CD14-positive monocyte (primary cell): ENCODE measurements at regions not wholly inside any gene's neighbourhood (a gene's known extent, or its start where the extent isn't known, plus 50 kb on each side); places are given as distances from the start of the nearest gene placed in this dataset.
"Not testable (repeated sequence)": the region's sequence is repeated elsewhere in the genome, so short reads cannot be mapped to it uniquely, and the experiment has no call there.

Experiments used
- DNase-seq, 3 donors: peaks; one replicate each; pipeline ENCODE4 v3.0.0-alpha.2; 2011 to 2022
- H2AFZ ChIP-seq: 2 replicates; pipeline ENCODE4 v1.6.0; 2012; ENCODE audit warnings: mild to moderate bottlenecking, low read depth, low read length, inconsistent platforms; ENCODE audit not compliant: insufficient read depth, poor library complexity, severe bottlenecking
- H3K27ac ChIP-seq, 2 donors: 1 replicate in 1 of 2; 2 replicates in 1 of 2; pipeline ENCODE4 v1.5.1; 2012 to 2013; ENCODE audit warnings: low read length in 2 of 2, control low read depth in 1 of 2, inconsistent platforms in 1 of 2, low read depth in 1 of 2, mild to moderate bottlenecking in 1 of 2
- H3K27me3 ChIP-seq, 2 donors: one replicate each; pipeline versions ENCODE4 v1.6.0 to v1.6.1; 2011 to 2013; ENCODE audit warnings: low read length in 2 of 2; ENCODE audit not compliant: control insufficient read depth in 2 of 2, insufficient read depth in 2 of 2
- H3K36me3 ChIP-seq, 2 donors: replicated peaks in 1 of 2; 1 replicate in 1 of 2; 2 replicates in 1 of 2; pipeline versions ENCODE4 v1.5.1 to v1.6.1; 2012 to 2013; ENCODE audit warnings: low read length in 2 of 2, control low read depth in 1 of 2, inconsistent platforms in 1 of 2, mild to moderate bottlenecking in 1 of 2; ENCODE audit not compliant: insufficient read depth in 2 of 2, control insufficient read depth in 1 of 2
- H3K4me1 ChIP-seq, 2 donors: 1 replicate in 1 of 2; 2 replicates in 1 of 2; pipeline versions ENCODE4 v1.5.1 to v1.6.1; 2012 to 2013; ENCODE audit warnings: low read length in 2 of 2, control low read depth in 1 of 2, inconsistent platforms in 1 of 2, mild to moderate bottlenecking in 1 of 2, moderate library complexity in 1 of 2; ENCODE audit not compliant: insufficient read depth in 2 of 2, control insufficient read depth in 1 of 2
- H3K4me2 ChIP-seq: replicated peaks from 2 replicates; pipeline ENCODE3; 2012; ENCODE audit warnings: low read length, moderate library complexity, mild to moderate bottlenecking; ENCODE audit not compliant: poor library complexity, severe bottlenecking; ENCODE audit errors: extremely low read depth
- H3K4me3 ChIP-seq, 3 experiments: fragments of 200-600 bp in 1 of 3; sonication (generic) in 1 of 3; replicated peaks in 1 of 3; 1 replicate in 2 of 3; 2 replicates in 1 of 3; pipeline ENCODE4 v1.5.1; 2011 to 2013; ENCODE audit warnings: low read length in 3 of 3, mild to moderate bottlenecking in 3 of 3, control low read depth in 2 of 3, low read depth in 2 of 3, inconsistent platforms in 1 of 3, moderate library complexity in 1 of 3
- H3K79me2 ChIP-seq: 2 replicates; pipeline ENCODE4 v1.6.0; 2012; ENCODE audit warnings: mild to moderate bottlenecking, control low read depth, inconsistent platforms, low read length, moderate library complexity; ENCODE audit not compliant: insufficient read depth
- H3K9ac ChIP-seq: 2 replicates; pipeline ENCODE4 v1.6.0; 2017; ENCODE audit warnings: low read length, mild to moderate bottlenecking; ENCODE audit not compliant: insufficient read depth, poor library complexity, severe bottlenecking
- H3K9me3 ChIP-seq, 2 donors: replicated peaks in 1 of 2; 1 replicate in 1 of 2; 2 replicates in 1 of 2; pipeline versions ENCODE4 v1.5.1 to v1.6.1; 2012 to 2013; ENCODE audit warnings: low read length in 2 of 2, control low read depth in 1 of 2; ENCODE audit not compliant: control insufficient read depth in 1 of 2, insufficient read depth in 1 of 2
- H4K20me1 ChIP-seq: 2 replicates; pipeline ENCODE4 v1.6.0; 2012; ENCODE audit warnings: mild to moderate bottlenecking, low read length, control low read depth, moderate library complexity; ENCODE audit not compliant: insufficient read depth
- H3K27ac Mint-ChIP-seq, 7 donors: one replicate each; pipeline ENCODE4 v1.8.0; 2020; ENCODE audit warnings: mild to moderate bottlenecking in 7 of 7, mixed read lengths in 7 of 7, moderate library complexity in 6 of 7, inconsistent platforms in 2 of 7
- H3K27me3 Mint-ChIP-seq, 3 donors: one replicate each; pipeline ENCODE4 v1.8.0; 2021 to 2022; ENCODE audit warnings: low read depth in 3 of 3, mild to moderate bottlenecking in 3 of 3, mixed read lengths in 3 of 3, moderate library complexity in 3 of 3, inconsistent platforms in 1 of 3
- H3K36me3 Mint-ChIP-seq, 2 donors: one replicate each; pipeline ENCODE4 v1.8.0; 2020; ENCODE audit warnings: mixed read lengths in 2 of 2, inconsistent platforms in 1 of 2, mild to moderate bottlenecking in 1 of 2
- H3K4me1 Mint-ChIP-seq: one replicate; pipeline ENCODE4 v1.8.0; 2020; ENCODE audit warnings: mild to moderate bottlenecking, mixed read lengths
- H3K4me3 Mint-ChIP-seq, 2 donors: one replicate each; pipeline ENCODE4 v1.8.0; 2020; ENCODE audit warnings: mild to moderate bottlenecking in 2 of 2, mixed read lengths in 2 of 2, moderate library complexity in 1 of 2
- H3K9me3 Mint-ChIP-seq, 7 donors: one replicate each; pipeline ENCODE4 v1.8.0; 2020 to 2022; ENCODE audit warnings: mixed read lengths in 7 of 7, mild to moderate bottlenecking in 6 of 7, moderate library complexity in 6 of 7, inconsistent platforms in 2 of 7
- WGBS: methylation state at CpG from one replicate; pipeline ENCODE4 v1.1.5; 2013; ENCODE audit warnings: missing lambda C conversion rate; ENCODE audit not compliant: insufficient coverage; 5-methylcytosine and 5-hydroxymethylcytosine counted together
- intact Hi-C, 2 donors: fragments of 100-400 bp; cut with micrococcal nuclease; formaldehyde crosslinking; loops; one replicate each; pipeline versions ENCODE4 v1.15.0 to v1.15.1; 2023
- TF ChIP-seq, protein P1 (sequence below): fragments of 200-600 bp; IDR thresholded peaks from one replicate; pipeline ENCODE4 v1.8.0; 2022; ENCODE audit warnings: antibody characterized with exemption, mild to moderate bottlenecking

DNA sequence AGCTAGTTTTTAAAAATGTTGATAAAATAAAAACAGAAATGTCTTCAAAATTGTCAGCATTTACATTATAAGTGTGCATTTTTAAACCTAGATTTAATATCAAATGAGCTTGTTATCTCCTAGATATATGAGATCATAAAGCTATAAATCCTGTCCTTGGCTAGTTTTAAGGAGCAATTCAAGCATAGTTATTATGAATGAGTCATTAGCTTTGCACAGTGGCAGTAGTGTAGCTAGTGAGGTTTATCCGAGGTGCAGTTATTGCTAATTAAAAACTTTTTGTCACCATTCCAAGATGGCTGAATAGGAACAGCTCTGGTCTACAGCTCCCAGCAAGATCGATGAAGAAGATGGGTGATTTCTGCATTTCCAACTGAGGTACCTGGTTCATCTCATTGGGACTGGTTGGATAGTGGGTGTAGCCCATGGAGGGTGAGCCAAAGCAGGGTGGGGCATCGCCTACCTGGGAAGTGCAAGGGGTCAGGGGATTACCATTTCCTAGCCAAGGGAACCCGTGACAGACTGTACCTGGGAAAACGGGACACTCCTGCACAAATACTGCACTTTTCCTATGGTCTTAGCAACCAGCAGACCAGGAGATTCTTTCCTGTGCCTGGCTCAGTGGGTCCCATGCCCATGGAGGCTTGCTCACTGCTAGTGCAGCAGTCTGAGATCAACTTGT, 108.8 kb upstream of the SYNCRIP start:
- Histone ChIP-seq H3K9me3 (no peaks in the 10 kb centered on the region), H3K27me3 (no peaks in the 10 kb centered on the region), H3K4me2 (no peak overlapping the region), H4K20me1 (no peaks in the 10 kb centered on the region), H3K4me1 (no peaks in the 10 kb centered on the region), H3K4me3 (no peak overlapping the region), H3K79me2 (no peaks in the 10 kb centered on the region), H3K36me3 (no peaks in the 10 kb centered on the region), H3K9ac (no peak overlapping the region), H2AFZ (no peak overlapping the region), H3K27ac (no peak overlapping the region)
- WGBS, result 92% methylated on average over 3 of the region's 5 CpGs
- no peaks in the 10 kb centered on the region for H3K36me3 Mint-ChIP-seq
- H3K4me1 Mint-ChIP-seq, result no peaks in the 10 kb centered on the region
- peaks cover 0 to 2% (median 0%) of the 10 kb centered on the region in 7 donors for H3K9me3 Mint-ChIP-seq
- H3K27me3 Mint-ChIP-seq, result peaks cover 2 to 9% (median 4%) of the 10 kb centered on the region in 3 donors
- H3K27ac Mint-ChIP-seq, result no peak overlapping the region
- intact Hi-C loops, result no loop called here
- DNase-seq, result no peak
- TF ChIP-seq, protein P1, sequence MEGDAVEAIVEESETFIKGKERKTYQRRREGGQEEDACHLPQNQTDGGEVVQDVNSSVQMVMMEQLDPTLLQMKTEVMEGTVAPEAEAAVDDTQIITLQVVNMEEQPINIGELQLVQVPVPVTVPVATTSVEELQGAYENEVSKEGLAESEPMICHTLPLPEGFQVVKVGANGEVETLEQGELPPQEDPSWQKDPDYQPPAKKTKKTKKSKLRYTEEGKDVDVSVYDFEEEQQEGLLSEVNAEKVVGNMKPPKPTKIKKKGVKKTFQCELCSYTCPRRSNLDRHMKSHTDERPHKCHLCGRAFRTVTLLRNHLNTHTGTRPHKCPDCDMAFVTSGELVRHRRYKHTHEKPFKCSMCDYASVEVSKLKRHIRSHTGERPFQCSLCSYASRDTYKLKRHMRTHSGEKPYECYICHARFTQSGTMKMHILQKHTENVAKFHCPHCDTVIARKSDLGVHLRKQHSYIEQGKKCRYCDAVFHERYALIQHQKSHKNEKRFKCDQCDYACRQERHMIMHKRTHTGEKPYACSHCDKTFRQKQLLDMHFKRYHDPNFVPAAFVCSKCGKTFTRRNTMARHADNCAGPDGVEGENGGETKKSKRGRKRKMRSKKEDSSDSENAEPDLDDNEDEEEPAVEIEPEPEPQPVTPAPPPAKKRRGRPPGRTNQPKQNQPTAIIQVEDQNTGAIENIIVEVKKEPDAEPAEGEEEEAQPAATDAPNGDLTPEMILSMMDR, result no peak
- no peak overlapping the region for H3K4me3 Mint-ChIP-seq

DNA sequence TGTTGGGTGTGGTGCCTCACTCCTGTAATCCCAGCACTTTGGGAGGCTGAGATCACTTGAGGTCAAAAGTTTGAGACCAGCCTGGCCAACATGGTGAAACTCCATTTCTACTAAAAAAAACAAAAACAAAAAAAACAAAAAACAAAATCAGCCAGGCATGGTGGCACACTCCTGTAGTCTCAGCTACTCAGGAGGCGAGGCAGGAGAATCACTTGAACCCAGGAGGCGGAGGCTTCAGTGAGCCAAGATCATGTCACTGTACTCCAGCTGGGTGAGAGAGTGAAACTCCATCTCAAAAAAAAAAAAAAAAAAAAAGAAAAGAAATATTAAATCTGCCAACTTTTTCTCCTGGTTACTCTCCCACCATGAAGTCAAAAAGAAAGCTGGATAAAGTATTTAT, 107.5 kb upstream of the SYNCRIP start:
- H3K27me3 Mint-ChIP-seq, H3K4me1 ChIP-seq, H3K36me3 Mint-ChIP-seq, intact Hi-C loops, H3K79me2 ChIP-seq, H3K27me3 ChIP-seq, H3K4me1 Mint-ChIP-seq, H3K9me3 ChIP-seq, H2AFZ ChIP-seq, H3K27ac Mint-ChIP-seq, H3K4me2 ChIP-seq, H4K20me1 ChIP-seq, DNase-seq, H3K27ac ChIP-seq, H3K9ac ChIP-seq, H3K9me3 Mint-ChIP-seq, H3K4me3 ChIP-seq, H3K36me3 ChIP-seq, H3K4me3 Mint-ChIP-seq: not testable (repeated sequence)
- WGBS, result no CpG with 5 or more reads among the region's 2 CpGs
